A673 (cell line): ENCODE measurements at regions not wholly inside any gene's neighbourhood (a gene's known extent, or its start where the extent isn't known, plus 50 kb on each side); places are given as distances from the start of the nearest gene placed in this dataset.

Source experiments
- BruUV-seq: library from RNA; stranded (reverse); fragments of 400-500 nt; replicated peaks from 2 replicates; lab custom pipeline; 2021; lab: Mats Ljungman, UMichigan
- CTCF ChIA-PET: fragments of 300-600 bp; sonication (Branson Sonifier 250); formaldehyde crosslinking; loops from one replicate; lab custom pipeline; 2022; ENCODE audit warnings: antibody characterized with exemption; lab: Charles Lee
- POLR2A ChIA-PET: fragments of 300-600 bp; sonication (Branson Sonifier 250); formaldehyde crosslinking; loops from one replicate; lab custom pipeline; 2022; ENCODE audit warnings: antibody characterized with exemption; ENCODE audit not compliant: low non-redundant PET; lab: Charles Lee
- DNase-seq: peaks from one replicate; pipeline ENCODE4 v3.0.0-alpha.2; 2015; ENCODE audit warnings: low spot score
- H3K27ac ChIP-seq: fragments of 200-600 bp; sonication (generic); 2 replicates; pipeline ENCODE4 v1.5.1; 2016; ENCODE audit warnings: mixed run types, low read depth, mild to moderate bottlenecking, mixed read lengths, antibody characterized with exemption, low read length; ENCODE audit not compliant: poor library complexity, severe bottlenecking
- H3K27me3 ChIP-seq: fragments of 200-600 bp; sonication (generic); replicated peaks from 2 replicates; pipeline ENCODE4 v1.6.1; 2017; ENCODE audit warnings: mixed run types, low read depth, mild to moderate bottlenecking, mixed read lengths, antibody characterized with exemption, low read length; ENCODE audit not compliant: insufficient read depth, poor library complexity
- H3K36me3 ChIP-seq: fragments of 200-600 bp; sonication (generic); 2 replicates; pipeline ENCODE4 v1.6.1; 2016; ENCODE audit warnings: mixed run types, mild to moderate bottlenecking, mixed read lengths, antibody characterized with exemption, low read length; ENCODE audit not compliant: insufficient read depth, poor library complexity, severe bottlenecking
- H3K4me1 ChIP-seq: fragments of 200-600 bp; sonication (generic); 2 replicates; pipeline ENCODE4 v1.6.1; 2017; ENCODE audit warnings: mixed run types, mild to moderate bottlenecking, mixed read lengths, antibody characterized with exemption, low read length; ENCODE audit not compliant: insufficient read depth, poor library complexity, severe bottlenecking
- H3K4me3 ChIP-seq: fragments of 200-600 bp; sonication (generic); 2 replicates; pipeline ENCODE4 v1.5.1; 2016; ENCODE audit warnings: low read depth, mixed run types, mild to moderate bottlenecking, mixed read lengths, low read length; ENCODE audit not compliant: poor library complexity, severe bottlenecking
- H3K9me3 ChIP-seq: fragments of 200-600 bp; sonication (generic); 2 replicates; pipeline ENCODE4 v1.6.1; 2016; ENCODE audit warnings: mixed run types, low read depth, mild to moderate bottlenecking, mixed read lengths, antibody characterized with exemption, low read length; ENCODE audit not compliant: poor library complexity, severe bottlenecking
- EZH2 ChIP-seq: fragments of 200-600 bp; sonication (generic); IDR thresholded peaks from 2 replicates; pipeline ENCODE4 v1.6.1; 2017; ENCODE audit warnings: borderline replicate concordance, low read depth, mild to moderate bottlenecking, mixed read lengths, antibody characterized with exemption, low read length; ENCODE audit not compliant: poor library complexity, severe bottlenecking
- intact Hi-C: fragments of 100-400 bp; cut with micrococcal nuclease; formaldehyde crosslinking; loops from one replicate; pipeline ENCODE4 v1.10.0; 2022; ENCODE audit not compliant: unreplicated experiment
- TF ChIP-seq, protein P1 (sequence below): fragments of 300-800, 200-600 bp; sonication (generic); conservative IDR thresholded peaks from 2 replicates; pipeline ENCODE4 v1.5.1; 2017; ENCODE audit warnings: low read depth, mild to moderate bottlenecking, antibody characterized with exemption, low read length, moderate library complexity, mixed read lengths

DNA sequence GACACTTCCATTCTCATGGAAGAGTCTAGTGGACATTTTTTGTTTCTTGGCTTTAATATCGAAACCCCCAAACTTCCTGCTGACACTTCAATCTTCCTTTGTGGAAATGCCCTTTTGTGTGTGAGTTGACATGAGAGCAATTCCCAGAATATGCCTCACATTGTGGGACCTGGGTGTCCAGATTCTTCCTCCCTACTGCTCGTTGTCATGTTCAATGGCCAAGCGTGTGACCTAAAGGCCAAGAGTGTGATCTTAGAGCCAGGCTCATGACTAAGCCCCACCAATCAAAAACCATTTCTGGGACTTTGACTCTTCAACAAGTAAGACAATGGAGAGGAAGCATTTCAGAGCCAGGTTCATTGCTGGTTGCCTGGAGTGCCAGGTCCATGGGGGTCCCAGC is 52.5 kb upstream of the BMPER start:
- Histone ChIP-seq H3K27ac (no peak overlapping the region), H3K36me3 (no peaks in the 10 kb centered on the region), H3K9me3 (no peaks in the 10 kb centered on the region), H3K4me3 (no peak overlapping the region), H3K4me1 (no peaks in the 10 kb centered on the region), H3K27me3 (no peaks in the 10 kb centered on the region)
- no TSS peak for BruUV-seq
- CTCF ChIA-PET, result no interaction called here
- POLR2A ChIA-PET, result no interaction called here
- no peak for DNase-seq
- intact Hi-C loops, result no loop called here
- no peak for TF ChIP-seq EZH2
- TF ChIP-seq, protein P1, sequence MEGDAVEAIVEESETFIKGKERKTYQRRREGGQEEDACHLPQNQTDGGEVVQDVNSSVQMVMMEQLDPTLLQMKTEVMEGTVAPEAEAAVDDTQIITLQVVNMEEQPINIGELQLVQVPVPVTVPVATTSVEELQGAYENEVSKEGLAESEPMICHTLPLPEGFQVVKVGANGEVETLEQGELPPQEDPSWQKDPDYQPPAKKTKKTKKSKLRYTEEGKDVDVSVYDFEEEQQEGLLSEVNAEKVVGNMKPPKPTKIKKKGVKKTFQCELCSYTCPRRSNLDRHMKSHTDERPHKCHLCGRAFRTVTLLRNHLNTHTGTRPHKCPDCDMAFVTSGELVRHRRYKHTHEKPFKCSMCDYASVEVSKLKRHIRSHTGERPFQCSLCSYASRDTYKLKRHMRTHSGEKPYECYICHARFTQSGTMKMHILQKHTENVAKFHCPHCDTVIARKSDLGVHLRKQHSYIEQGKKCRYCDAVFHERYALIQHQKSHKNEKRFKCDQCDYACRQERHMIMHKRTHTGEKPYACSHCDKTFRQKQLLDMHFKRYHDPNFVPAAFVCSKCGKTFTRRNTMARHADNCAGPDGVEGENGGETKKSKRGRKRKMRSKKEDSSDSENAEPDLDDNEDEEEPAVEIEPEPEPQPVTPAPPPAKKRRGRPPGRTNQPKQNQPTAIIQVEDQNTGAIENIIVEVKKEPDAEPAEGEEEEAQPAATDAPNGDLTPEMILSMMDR, result no peak

DNA sequence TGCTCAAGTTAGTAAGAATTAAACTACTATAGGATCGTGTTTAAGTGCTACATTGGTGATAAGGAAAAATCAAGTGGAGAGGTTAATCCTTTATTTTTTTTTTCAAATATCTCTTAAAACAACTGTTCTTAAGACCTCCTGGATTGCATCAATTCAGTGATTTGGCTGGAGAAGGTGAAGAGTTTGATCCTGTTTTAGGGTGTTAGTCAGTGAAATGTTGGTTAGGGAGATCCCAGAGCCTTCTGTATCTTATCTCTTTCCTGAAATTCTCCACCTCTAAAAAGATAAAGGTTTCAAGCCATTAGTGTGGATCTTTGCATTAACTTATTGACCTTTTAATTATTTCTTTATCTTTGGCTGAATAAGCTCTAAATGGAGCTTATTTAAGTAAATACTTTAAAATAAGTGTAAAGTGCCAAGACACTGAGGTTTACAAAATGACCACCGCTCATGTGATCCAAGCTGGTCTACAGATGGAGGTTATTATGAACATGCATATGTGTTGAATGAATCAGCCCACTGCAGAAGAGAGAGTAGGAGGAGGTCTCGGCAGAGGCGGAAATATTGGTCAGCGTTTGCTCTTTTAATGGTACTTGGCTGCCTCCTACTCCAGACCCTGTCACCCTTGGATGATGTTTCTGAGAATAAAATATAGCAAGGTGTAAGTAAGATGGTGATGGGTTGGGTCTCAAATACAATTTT is 51.8 kb upstream of the BMPER start:
- no peaks in the 10 kb centered on the region for H3K36me3 ChIP-seq
- no peaks in the 10 kb centered on the region for H3K27me3 ChIP-seq
- H3K4me3 ChIP-seq, result no peak overlapping the region
- no TSS peak for BruUV-seq
- H3K27ac ChIP-seq, result no peak overlapping the region
- H3K4me1 ChIP-seq, result no peaks in the 10 kb centered on the region
- intact Hi-C loops, result no loop called here
- ChIA-PET CTCF (no interaction called here), POLR2A (no interaction called here)
- no peaks in the 10 kb centered on the region for H3K9me3 ChIP-seq
- TF ChIP-seq EZH2, result no peak
- TF ChIP-seq, protein P1, result no peak
- DNase-seq, result no peak

DNA sequence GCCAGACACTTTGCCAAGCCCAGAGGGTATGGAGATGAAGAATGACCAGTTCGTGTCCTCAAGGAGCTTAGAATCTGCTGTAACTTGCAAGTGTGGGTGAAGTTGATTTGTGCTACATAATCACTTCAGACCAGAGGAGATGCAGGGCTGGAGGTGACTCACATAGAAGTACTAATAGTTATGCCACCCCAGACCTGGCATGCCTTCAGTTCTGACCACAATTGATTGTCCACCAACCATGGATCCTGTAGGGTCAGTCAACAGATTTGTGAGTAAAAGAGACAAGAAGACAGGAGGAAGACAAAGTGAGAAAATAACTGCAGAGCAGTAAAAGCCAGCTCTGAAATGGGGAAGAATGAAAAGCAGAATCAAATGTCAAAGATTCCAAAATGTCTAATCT is 51.2 kb upstream of the BMPER start:
- H3K27me3 ChIP-seq, result no peaks in the 10 kb centered on the region
- no peak for DNase-seq
- H3K27ac ChIP-seq, result no peak overlapping the region
- intact Hi-C loops, result no loop called here
- POLR2A ChIA-PET, result no interaction called here
- no TSS peak for BruUV-seq
- no peak for TF ChIP-seq EZH2
- TF ChIP-seq, protein P1, result no peak
- no peaks in the 10 kb centered on the region for H3K4me1 ChIP-seq
- CTCF ChIA-PET, result no interaction called here
- no peak overlapping the region for H3K4me3 ChIP-seq
- H3K9me3 ChIP-seq, result no peaks in the 10 kb centered on the region
- no peaks in the 10 kb centered on the region for H3K36me3 ChIP-seq
